Stimulated activated CD4-positive, alpha-beta T cell treated with anti-CD3 and anti-CD28 coated beads, Interleukin-2, amount 100 ng/mL, for 24 hours (primary cell): ENCODE measurements at regions not wholly inside any gene's neighbourhood (a gene's known extent, or its start where the extent isn't known, plus 50 kb on each side); places are given as distances from the start of the nearest gene placed in this dataset.

Experiments used
- DNase-seq, 2 donors: peaks; one replicate each; pipeline ENCODE4 v3.0.0-alpha.2; 2020

- DNase-seq = no peak
Observed at GRCh38 chr1:87834941-87835340, 506.3 kb downstream of the LMO4 start.

DNA sequence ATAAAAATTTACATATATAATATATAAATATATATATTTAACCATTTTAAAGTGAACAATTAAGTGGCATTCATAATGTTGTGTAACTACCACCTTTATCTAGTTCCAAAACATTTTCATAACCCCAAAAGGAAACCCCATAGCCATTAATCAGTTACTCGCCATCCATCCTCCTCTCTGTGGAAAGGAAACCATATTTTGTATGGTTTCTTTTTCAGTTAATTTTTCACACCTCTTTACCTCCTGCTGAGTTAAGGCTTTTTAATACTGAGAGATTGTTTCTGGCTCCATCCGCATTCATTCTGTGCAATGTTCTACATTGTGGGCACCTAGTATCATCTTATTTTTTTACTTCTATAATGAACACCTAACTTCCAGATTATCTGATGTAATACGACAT, 512.1 kb downstream of the LMO4 start:
- DNase-seq = no peak

- DNase-seq = no peak
Observed at GRCh38 chr1:87841332-87841731, 512.7 kb downstream of the LMO4 start.

GRCh38 chr1:87842156-87842555, 513.5 kb downstream of the LMO4 start:
- DNase-seq = no peak

- DNase-seq = no peak
Observed at GRCh38 chr1:87844251-87844650, 515.6 kb downstream of the LMO4 start.

GRCh38 chr1:87851490-87851889, 522.8 kb downstream of the LMO4 start:
- DNase-seq = no peak

GRCh38 chr1:87852410-87853161, 523.9 kb downstream of the LMO4 start:
- no peak for DNase-seq

GRCh38 chr1:87853576-87854351, 525.1 kb downstream of the LMO4 start:
- DNase-seq = no peak

DNA sequence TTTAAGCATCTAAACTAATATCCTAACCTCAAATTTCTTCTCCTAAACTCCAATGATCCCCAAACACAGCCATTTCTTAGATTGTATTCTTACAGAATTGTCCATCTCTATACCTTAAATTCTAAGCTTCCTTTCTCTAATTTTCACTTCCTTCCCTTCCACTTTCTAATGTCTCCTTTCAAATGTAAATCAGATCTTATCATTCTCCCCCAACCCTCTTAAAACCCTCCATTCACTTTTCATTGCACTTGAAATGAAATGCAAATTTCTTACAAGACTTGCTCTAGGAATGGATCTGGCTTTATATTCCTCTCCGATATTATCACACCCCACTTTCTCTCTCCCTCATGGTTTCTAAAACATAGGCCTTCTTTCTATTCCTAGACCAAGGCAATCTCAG, 534.6 kb downstream of the LMO4 start:
- DNase-seq = no peak

DNA sequence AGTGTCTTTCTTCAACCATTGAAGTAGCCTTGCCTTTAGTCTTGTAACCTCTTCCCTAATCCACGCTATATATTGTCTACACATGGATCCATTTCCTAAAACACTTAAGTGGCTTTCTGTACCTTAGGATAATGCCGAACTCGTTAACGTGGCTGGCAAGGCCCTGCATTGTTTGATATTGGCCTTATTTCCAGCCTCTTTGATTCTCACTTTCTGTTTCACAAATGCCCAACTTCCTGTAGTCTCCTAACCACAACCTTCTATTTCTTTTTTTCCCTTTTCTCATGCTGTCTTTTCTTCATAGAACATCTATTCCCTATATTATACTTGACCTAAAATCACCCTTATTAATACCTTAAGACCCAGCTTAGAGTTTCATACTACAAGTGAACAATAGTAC, 536.0 kb downstream of the LMO4 start:
- no peak for DNase-seq

- no peak for DNase-seq
Observed at GRCh38 chr1:87866416-87866815, 537.7 kb downstream of the LMO4 start.

DNA sequence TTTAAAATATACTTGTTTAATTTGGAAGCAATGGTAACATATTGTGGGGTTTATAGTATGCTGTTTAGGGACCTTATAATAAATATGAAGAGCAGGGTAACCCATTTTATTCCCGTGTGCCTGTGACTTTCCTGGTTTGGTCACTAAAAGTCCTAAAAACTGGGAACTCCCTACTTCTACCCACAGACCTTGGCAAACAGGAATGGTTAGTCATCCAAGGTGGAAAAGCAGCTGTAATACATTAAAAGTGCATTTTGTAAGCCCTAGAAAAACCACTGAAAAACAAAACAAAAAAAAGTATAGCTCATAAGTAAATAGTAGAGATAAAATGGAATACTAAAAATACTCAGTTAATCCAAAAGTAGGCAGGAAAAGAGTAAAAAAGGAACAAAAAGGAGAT, 538.9 kb downstream of the LMO4 start:
- no peak for DNase-seq

- DNase-seq = no peak
Observed at GRCh38 chr1:87869567-87869966, 540.9 kb downstream of the LMO4 start.

GRCh38 chr1:87872189-87872588, 543.5 kb downstream of the LMO4 start:
- no peak for DNase-seq

- DNase-seq = no peak
Observed at GRCh38 chr1:87872692-87873091, 544.0 kb downstream of the LMO4 start.

- DNase-seq = no peak
Observed at GRCh38 chr1:87878873-87879272, 550.2 kb downstream of the LMO4 start.

DNA sequence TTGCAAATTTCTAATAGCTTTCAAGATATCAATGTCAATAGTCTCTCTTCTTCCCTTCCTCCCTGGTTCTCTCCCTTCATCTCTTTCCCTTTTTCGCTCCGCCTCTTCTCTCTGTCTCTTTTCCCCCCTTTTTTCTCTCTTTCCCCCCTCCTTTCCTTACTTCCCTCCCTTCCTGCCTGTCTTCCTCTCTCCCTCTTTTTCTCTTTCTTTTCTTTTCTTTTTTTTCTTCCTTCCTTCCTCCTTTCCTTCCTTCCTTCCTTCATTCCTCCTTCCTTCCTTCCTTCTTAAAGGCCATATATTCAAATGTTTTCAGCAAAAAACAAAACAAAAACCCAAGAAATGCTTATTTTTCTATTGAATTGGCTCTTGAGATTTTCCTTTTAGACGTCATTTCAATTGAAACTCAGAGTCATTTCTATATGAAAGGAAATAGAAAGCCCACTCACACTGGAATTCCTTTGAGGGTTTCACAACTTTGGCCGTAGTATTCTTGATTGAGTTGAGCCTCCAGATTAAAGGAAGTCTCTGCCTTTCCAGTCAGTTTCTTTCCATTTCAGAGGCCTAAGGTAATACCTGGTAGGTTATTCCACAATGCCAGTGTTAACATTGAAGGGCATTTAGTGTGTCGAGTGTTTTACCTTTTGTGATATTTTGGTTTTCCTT, 551.5 kb downstream of the LMO4 start:
- no peak for DNase-seq

- DNase-seq = no peak
Observed at GRCh38 chr1:87880764-87881163, 552.1 kb downstream of the LMO4 start.

GRCh38 chr1:87883906-87884305, 555.2 kb downstream of the LMO4 start:
- no peak for DNase-seq

- DNase-seq = no peak
Observed at GRCh38 chr1:87884581-87884980, 555.9 kb downstream of the LMO4 start.

- no peak for DNase-seq
Observed at GRCh38 chr1:87885278-87886025, 556.8 kb downstream of the LMO4 start.

- no peak for DNase-seq
Observed at GRCh38 chr1:87887100-87887499, 558.4 kb downstream of the LMO4 start.

DNA sequence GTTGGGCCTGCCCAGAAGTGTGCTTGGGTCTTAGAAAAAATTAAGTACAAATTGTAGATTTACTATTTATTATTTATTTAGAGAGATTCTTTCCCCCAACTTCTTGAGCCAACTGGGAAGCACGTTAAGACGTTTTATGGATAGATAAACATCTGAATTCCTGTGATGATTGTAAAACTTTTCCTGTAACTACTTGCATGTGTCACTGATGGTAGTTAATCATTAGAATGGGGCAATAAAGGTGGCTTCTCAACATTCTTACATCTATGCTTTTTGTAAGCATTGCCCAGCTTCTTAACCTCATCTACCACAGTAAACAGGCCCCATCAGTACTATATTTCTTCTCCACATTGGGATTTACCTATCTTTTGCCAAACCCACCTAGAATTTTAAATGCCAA, 559.8 kb downstream of the LMO4 start:
- DNase-seq = no peak
